Thyroid gland (tissue), 4 donors: ENCODE measurements at regions not wholly inside any gene's neighbourhood (a gene's known extent, or its start where the extent isn't known, plus 50 kb on each side); places are given as distances from the start of the nearest gene placed in this dataset.

Experiments used
- POLR2A ChIP-seq, 2 donors: fragments of 450-650 bp; IDR thresholded peaks; one replicate each; pipeline ENCODE4 v1.6.1; 2017; ENCODE audit warnings: antibody characterized with exemption in 2 of 2, mild to moderate bottlenecking in 2 of 2, moderate library complexity in 1 of 2
- TF ChIP-seq, protein P1 (sequence below), 6 experiments: fragments of 200-600 bp in 3 of 6; fragments of 450-650 bp in 3 of 6; sonication (generic) in 3 of 6; IDR thresholded peaks; one replicate each; pipeline ENCODE4 v1.5.1; 2016 to 2019; ENCODE audit warnings: antibody characterized with exemption in 6 of 6, mild to moderate bottlenecking in 2 of 6, inconsistent platforms in 1 of 6, moderate library complexity in 1 of 6

- TF ChIP-seq, protein P1, sequence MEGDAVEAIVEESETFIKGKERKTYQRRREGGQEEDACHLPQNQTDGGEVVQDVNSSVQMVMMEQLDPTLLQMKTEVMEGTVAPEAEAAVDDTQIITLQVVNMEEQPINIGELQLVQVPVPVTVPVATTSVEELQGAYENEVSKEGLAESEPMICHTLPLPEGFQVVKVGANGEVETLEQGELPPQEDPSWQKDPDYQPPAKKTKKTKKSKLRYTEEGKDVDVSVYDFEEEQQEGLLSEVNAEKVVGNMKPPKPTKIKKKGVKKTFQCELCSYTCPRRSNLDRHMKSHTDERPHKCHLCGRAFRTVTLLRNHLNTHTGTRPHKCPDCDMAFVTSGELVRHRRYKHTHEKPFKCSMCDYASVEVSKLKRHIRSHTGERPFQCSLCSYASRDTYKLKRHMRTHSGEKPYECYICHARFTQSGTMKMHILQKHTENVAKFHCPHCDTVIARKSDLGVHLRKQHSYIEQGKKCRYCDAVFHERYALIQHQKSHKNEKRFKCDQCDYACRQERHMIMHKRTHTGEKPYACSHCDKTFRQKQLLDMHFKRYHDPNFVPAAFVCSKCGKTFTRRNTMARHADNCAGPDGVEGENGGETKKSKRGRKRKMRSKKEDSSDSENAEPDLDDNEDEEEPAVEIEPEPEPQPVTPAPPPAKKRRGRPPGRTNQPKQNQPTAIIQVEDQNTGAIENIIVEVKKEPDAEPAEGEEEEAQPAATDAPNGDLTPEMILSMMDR (IDR thresholded peaks at IDR 0.05): no peak
- no peak for TF ChIP-seq POLR2A (IDR thresholded peaks at IDR 0.05)
These were observed 424.8 kb downstream of the TLE1 start for GRCh38 chr9:81264516-81264915.
